Large intestine (tissue), 3 donors: ENCODE measurements at regions not wholly inside any gene's neighbourhood (a gene's known extent, or its start where the extent isn't known, plus 50 kb on each side); places are given as distances from the start of the nearest gene placed in this dataset.

ENCODE experiments used
- DNase-seq, 2 donors: peaks; one replicate each; pipeline versions ENCODE4 v3.0.0 to v3.0.0-alpha.2; 2013
- H3K27ac ChIP-seq: one replicate; pipeline ENCODE4 v1.5.1; 2013; ENCODE audit warnings: low read length
- H3K27me3 ChIP-seq: 2 replicates; pipeline ENCODE4 v1.6.1; 2013; ENCODE audit warnings: low read length; ENCODE audit not compliant: control insufficient read depth, insufficient read depth
- H3K36me3 ChIP-seq: 2 replicates; pipeline ENCODE4 v1.6.1; 2013; ENCODE audit warnings: low read length; ENCODE audit not compliant: control insufficient read depth, insufficient read depth
- H3K4me1 ChIP-seq: one replicate; pipeline ENCODE4 v1.6.1; 2013; ENCODE audit warnings: low read length; ENCODE audit not compliant: control insufficient read depth, insufficient read depth
- H3K4me3 ChIP-seq: one replicate; pipeline ENCODE4 v1.5.1; 2013; ENCODE audit warnings: low read length
- H3K9me3 ChIP-seq: one replicate; pipeline ENCODE4 v1.6.1; 2013; ENCODE audit warnings: mild to moderate bottlenecking, low read depth, low read length, moderate library complexity; ENCODE audit not compliant: control insufficient read depth
- WGBS: methylation state at CpG from one replicate; pipeline ENCODE4 v1.1.5; 2013; ENCODE audit warnings: low lambda C conversion rate; ENCODE audit not compliant: insufficient coverage; 5-methylcytosine and 5-hydroxymethylcytosine counted together

GRCh38 chr4:24150034-24150433, 260.2 kb upstream of the PPARGC1A start:
- DNase-seq: no peak
- WGBS: 80% methylated on average over 2 of the region's 3 CpGs
- no peaks in the 10 kb centered on the region for H3K4me1 ChIP-seq
- H3K27me3 ChIP-seq: peaks cover 4% of the 10 kb centered on the region
- no peak overlapping the region for H3K4me3 ChIP-seq
- H3K27ac ChIP-seq: no peak overlapping the region
- H3K9me3 ChIP-seq: no peaks in the 10 kb centered on the region
- H3K36me3 ChIP-seq: no peaks in the 10 kb centered on the region

- peaks cover 4% of the 10 kb centered on the region for H3K27me3 ChIP-seq
These were observed 256.3 kb upstream of the PPARGC1A start for GRCh38 chr4:24146127-24146526.

GRCh38 chr4:24145591-24145990, 255.7 kb upstream of the PPARGC1A start:
- H3K27me3 ChIP-seq: peaks cover 1% of the 10 kb centered on the region
- no peak overlapping the region for H3K4me3 ChIP-seq
- no peaks in the 10 kb centered on the region for H3K9me3 ChIP-seq
- no peak overlapping the region for H3K27ac ChIP-seq
- no peaks in the 10 kb centered on the region for H3K36me3 ChIP-seq
- no peak for DNase-seq
- 92% methylated on average over 4 of the region's 6 CpGs for WGBS
- H3K4me1 ChIP-seq: no peaks in the 10 kb centered on the region

More at GRCh38 chr4:24146127-24146526, 256.3 kb upstream of the PPARGC1A start:
- no peaks in the 10 kb centered on the region for H3K4me1 ChIP-seq
- WGBS: no CpG with 5 or more reads among the region's 2 CpGs
- DNase-seq: no peak
- H3K4me3 ChIP-seq: no peak overlapping the region
- H3K36me3 ChIP-seq: no peaks in the 10 kb centered on the region
- H3K27ac ChIP-seq: no peak overlapping the region
- H3K9me3 ChIP-seq: no peaks in the 10 kb centered on the region

GRCh38 chr4:24144381-24144780, 254.5 kb upstream of the PPARGC1A start:
- no peak for DNase-seq
- H3K27ac ChIP-seq: no peak overlapping the region
- no peaks in the 10 kb centered on the region for H3K4me1 ChIP-seq
- H3K4me3 ChIP-seq: no peak overlapping the region
- WGBS: no CpG with 5 or more reads among the region's 5 CpGs
- H3K27me3 ChIP-seq: no peaks in the 10 kb centered on the region
- no peaks in the 10 kb centered on the region for H3K36me3 ChIP-seq
- no peaks in the 10 kb centered on the region for H3K9me3 ChIP-seq

GRCh38 chr4:24143741-24144140, 253.9 kb upstream of the PPARGC1A start:
- H3K4me3 ChIP-seq: no peak overlapping the region
- no peaks in the 10 kb centered on the region for H3K9me3 ChIP-seq
- no peaks in the 10 kb centered on the region for H3K27me3 ChIP-seq
- H3K4me1 ChIP-seq: peaks cover 2% of the 10 kb centered on the region
- no peak overlapping the region for H3K27ac ChIP-seq
- no peaks in the 10 kb centered on the region for H3K36me3 ChIP-seq
- no CpG with 5 or more reads among the region's 3 CpGs for WGBS
- no peak for DNase-seq

GRCh38 chr4:24141836-24142235, 252.0 kb upstream of the PPARGC1A start:
- no peak overlapping the region for H3K27ac ChIP-seq
- DNase-seq: no peak
- no peak overlapping the region for H3K4me3 ChIP-seq
- no peaks in the 10 kb centered on the region for H3K36me3 ChIP-seq
- H3K4me1 ChIP-seq: peaks cover 10% of the 10 kb centered on the region
- H3K9me3 ChIP-seq: no peaks in the 10 kb centered on the region
- no peaks in the 10 kb centered on the region for H3K27me3 ChIP-seq
- no CpG with 5 or more reads among the region's 3 CpGs for WGBS

GRCh38 chr4:24140892-24141291, 251.0 kb upstream of the PPARGC1A start:
- peaks cover 10% of the 10 kb centered on the region for H3K4me1 ChIP-seq
- no peaks in the 10 kb centered on the region for H3K27me3 ChIP-seq
- DNase-seq: no peak
- no peak overlapping the region for H3K4me3 ChIP-seq
- 89% methylated on average over 1 of the region's 3 CpGs for WGBS
- H3K9me3 ChIP-seq: no peaks in the 10 kb centered on the region
- no peak overlapping the region for H3K27ac ChIP-seq
- H3K36me3 ChIP-seq: no peaks in the 10 kb centered on the region

GRCh38 chr4:24137671-24138601, 248.1 kb upstream of the PPARGC1A start:
- H3K4me1 ChIP-seq: peaks cover 10% of the 10 kb centered on the region
- no peaks in the 10 kb centered on the region for H3K36me3 ChIP-seq
- H3K9me3 ChIP-seq: no peaks in the 10 kb centered on the region
- 40% methylated on average over 1 of the region's 8 CpGs for WGBS
- peak; percentile 77 to 90 for DNase-seq
- H3K27ac ChIP-seq: peak overlapping the region; percentile 22
- H3K27me3 ChIP-seq: no peaks in the 10 kb centered on the region
- H3K4me3 ChIP-seq: no peak overlapping the region

- Histone ChIP-seq H3K27me3 (no peaks in the 10 kb centered on the region), H3K36me3 (no peaks in the 10 kb centered on the region), H3K4me3 (no peak overlapping the region), H3K27ac (no peak overlapping the region), H3K4me1 (no peaks in the 10 kb centered on the region), H3K9me3 (no peaks in the 10 kb centered on the region)
- DNase-seq: no peak
- WGBS: 60% methylated on average over 1 of the region's 8 CpGs
These were observed 242.3 kb upstream of the PPARGC1A start for GRCh38 chr4:24131954-24132673.

GRCh38 chr4:24130637-24131036, 240.8 kb upstream of the PPARGC1A start:
- Histone ChIP-seq H3K4me3 (no peak overlapping the region), H3K36me3 (no peaks in the 10 kb centered on the region), H3K27me3 (no peaks in the 10 kb centered on the region), H3K9me3 (no peaks in the 10 kb centered on the region), H3K27ac (no peak overlapping the region), H3K4me1 (no peaks in the 10 kb centered on the region)
- 81% methylated on average over 2 of the region's 3 CpGs for WGBS
- no peak for DNase-seq
